ENCODE measurements at regions not wholly inside any gene's neighbourhood (a gene's known extent, or its start where the extent isn't known, plus 50 kb on each side); places are given as distances from the start of the nearest gene placed in this dataset.

DNA sequence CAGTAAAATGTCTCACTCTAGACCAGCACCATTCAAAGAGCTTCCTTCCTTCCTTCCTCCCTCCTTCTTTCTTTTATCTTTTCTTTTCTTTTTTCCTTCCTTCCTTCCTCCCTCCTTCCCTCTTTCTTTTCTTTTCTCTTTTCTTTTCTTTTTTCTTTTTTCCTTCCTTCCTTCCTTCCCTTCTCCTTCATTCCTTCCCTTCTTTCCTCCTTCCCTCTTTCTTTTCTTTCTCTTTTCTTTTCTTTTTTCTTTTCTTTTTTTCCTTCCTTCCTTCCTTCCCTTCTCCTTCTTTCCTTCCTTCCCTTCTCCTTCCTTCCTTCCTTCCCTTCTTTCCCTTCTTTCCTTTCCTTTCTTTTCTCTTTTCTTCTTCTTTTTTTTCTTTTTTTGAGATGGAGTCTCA lies 985.1 kb downstream of the DSC3 start:
- DNase-seq (ENCODE audit: low spot score): no peak

GRCh38 chr18:30056528-30056927 lies 986.0 kb downstream of the DSC3 start:
- no peak for DNase-seq (ENCODE audit: low spot score)

DNA sequence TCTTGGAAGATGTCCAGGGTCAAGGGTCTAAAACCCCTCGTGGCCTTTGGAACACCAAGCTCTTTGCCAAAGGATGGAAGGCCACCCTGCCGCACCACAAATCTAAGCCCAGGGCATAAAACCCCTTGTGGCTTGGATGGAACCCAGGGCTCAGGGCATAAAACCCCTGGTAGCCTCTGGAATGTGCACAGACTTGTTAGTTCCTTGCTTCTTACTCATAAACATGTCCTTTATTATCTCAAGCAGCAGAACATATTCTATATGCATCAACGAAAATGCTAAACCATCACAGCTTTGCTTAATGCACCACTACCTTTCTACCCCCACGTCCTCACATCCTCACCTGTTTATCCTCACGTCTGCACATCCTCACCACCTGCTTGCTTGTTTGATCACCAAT lies 998.0 kb downstream of the DSC3 start:
- DNase-seq (ENCODE audit: low spot score): no peak

- DNase-seq (ENCODE audit: low spot score): no peak
Measured at GRCh38 chr18:30039201-30039600, 1003.3 kb downstream of the DSC3 start.

DNA sequence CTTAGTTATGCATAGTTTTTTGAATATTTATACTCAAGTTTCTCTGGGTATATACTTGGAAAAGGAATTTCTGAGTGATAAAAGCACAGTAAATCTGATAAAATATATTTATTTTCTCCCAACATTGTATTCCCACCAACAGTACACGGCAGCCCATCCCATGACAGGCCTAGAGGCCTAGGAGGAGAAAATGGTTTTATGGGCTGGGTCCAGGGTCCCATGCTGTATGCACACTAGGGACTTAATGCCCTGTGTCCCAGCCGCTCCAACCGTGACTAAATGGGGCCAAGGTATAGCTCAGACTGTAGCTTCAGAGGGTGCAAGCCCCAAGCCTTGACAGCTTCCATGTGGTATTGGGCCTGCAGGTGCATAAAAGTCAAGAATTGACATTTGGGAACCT lies 1007.7 kb downstream of the DSC3 start:
- no peak for DNase-seq (ENCODE audit: low spot score)

- no peak for DNase-seq (ENCODE audit: low spot score)
Measured at GRCh38 chr18:30016179-30016578, 1026.4 kb downstream of the DSC3 start.

GRCh38 chr18:30004965-30005364 lies 1037.6 kb downstream of the DSC3 start:
- DNase-seq (ENCODE audit: low spot score): no peak

- no peak for DNase-seq (ENCODE audit: low spot score)
Measured at GRCh38 chr18:29982218-29982617, 1060.3 kb downstream of the DSC3 start.

DNA sequence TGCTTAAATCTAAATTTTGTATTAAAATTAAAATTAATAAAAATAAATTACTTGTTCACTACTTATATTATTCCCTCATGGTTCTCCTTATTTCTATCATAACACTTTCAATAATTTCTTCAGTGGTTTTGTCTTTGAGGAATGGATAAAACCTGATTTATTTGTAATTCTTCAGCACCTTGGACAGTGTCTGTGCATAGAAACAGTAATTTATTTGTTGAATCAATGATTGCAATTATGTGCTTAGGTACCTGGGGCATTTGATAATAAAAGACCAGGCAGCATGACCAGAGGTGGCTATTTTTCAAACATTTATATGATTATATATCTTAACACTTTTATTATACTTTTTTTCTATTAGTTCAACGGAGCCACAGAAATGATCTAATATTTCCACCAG lies 1062.7 kb downstream of the DSC3 start:
- no peak for DNase-seq (ENCODE audit: low spot score)

DNA sequence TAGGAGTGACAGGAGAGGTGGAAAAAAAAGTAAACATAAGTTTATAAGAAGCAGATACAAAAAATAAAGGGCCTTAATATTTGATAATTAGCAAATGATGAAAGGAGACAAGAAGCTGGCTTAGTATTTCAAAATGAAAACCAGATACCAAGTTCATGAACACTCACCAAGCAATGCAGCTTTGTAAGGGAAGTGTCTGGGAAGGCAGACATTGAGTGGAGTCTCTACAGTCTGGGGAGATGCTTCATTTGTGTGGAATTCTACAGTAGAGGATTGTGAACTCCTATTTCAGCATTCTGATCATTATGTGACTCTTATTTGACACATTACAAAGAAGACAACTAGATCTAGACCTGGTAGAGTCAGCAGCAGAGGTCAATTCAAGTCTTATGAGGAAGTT lies 1072.7 kb downstream of the DSC3 start:
- no peak for DNase-seq (ENCODE audit: low spot score)

- DNase-seq (ENCODE audit: low spot score): no peak
Measured at GRCh38 chr18:29962579-29962978, 1080.0 kb downstream of the DSC3 start.

GRCh38 chr18:29960539-29960938 lies 1082.0 kb downstream of the DSC3 start:
- no peak for DNase-seq (ENCODE audit: low spot score)

DNA sequence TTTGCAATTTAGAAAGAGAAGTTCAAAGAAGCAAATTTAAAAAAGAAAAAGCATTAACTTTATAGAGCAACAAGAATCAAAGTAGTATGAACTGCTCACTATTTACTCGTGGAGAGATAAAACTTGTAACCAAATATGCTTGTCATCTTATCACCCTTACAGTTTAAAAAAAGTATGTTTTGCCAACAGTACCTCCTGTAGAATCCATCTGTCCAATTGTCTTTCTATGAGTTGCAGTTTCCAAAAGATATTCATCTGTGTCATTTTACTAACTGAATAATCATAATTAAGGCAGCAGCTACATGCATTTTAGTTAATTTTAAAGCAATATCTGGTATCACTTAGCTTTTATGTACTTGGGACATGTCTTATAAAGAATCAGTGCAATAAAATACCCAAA lies 1112.3 kb downstream of the DSC3 start:
- DNase-seq (ENCODE audit: low spot score): no peak

DNA sequence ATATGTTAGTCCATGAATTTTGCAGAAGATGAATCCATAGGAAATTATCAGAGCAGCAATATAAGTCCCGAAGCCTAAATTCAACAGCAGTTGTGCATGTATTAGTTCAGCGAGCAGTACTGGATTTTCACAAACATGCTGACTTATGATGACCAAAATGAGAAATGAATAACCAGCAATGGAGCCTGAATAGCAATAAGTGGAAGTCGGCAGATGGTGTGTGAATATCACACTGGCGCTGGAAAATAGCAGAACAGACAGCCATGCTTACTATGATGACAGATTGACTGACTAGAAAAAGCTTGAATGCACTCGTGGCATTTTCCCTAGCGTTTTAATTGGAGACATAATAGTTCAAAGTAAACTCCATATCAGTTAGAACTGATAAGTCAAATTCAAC lies 1114.5 kb downstream of the DSC3 start:
- no peak for DNase-seq (ENCODE audit: low spot score)

DNA sequence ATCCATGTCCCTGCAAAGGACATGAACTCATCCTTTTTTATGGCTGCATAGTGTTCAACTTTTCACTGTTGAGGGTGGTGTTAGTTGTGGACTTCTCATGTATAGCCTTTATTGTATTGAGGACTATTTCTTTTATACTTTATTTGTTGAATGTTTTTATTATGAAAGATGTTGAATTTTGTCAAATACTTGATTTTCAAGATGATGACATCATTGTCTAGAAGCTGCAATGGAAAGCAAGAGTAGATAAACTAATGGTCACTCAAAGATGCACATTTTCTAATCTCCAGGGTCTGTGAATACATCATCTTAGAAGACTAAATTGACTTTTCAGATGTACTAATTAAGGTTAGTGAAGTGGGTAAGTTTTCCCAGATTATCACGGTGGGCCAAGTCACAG lies 1117.0 kb downstream of the DSC3 start:
- DNase-seq (ENCODE audit: low spot score): no peak

DNA sequence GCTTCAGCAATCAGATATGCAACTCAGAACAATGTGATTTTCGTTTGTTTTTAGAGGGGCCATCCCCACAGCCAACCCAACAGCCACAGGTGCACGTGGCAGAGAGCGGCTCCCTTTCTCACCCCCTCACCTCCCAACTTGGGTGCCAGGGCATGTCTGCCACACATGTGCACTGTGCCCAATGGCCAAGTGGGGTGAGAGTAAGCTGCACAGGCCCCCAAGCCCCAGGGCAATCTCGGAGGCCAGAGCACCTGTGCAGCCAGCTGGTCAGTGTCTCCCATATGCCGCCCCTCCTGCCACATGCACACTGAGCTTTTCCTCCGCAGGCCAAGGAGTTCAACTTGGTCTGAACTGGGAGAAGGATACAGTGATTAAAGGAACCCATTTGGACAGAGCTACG lies 1130.2 kb downstream of the DSC3 start:
- no peak for DNase-seq (ENCODE audit: low spot score)

GRCh38 chr18:29892960-29893558 lies 1149.5 kb downstream of the DSC3 start:
- DNase-seq (ENCODE audit: low spot score): no peak

GRCh38 chr18:29883114-29883513 lies 1159.4 kb downstream of the DSC3 start:
- no peak for DNase-seq (ENCODE audit: low spot score)

- no peak for DNase-seq (ENCODE audit: low spot score)
Measured at GRCh38 chr18:29882620-29883019, 1159.9 kb downstream of the DSC3 start.

DNA sequence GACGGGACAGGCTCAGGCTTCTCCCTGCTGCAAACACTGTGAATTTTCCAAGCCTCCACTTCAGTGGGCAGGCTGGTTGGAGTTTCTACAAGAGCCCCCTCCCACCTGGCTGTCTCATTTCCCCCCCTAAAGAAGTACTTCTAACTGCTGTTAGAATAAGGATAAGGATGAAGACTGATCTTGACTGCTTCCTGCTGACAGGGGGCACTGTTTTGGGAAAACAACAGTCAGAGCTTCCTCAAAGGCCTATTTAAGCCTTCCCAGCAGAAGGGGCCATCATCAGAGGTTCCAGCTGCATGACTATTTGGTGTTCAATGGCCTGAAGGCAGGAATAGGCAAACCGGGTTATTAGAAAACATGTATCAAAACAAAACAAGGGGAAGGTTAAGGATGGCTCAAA lies 1162.8 kb downstream of the DSC3 start:
- DNase-seq (ENCODE audit: low spot score): no peak

DNA sequence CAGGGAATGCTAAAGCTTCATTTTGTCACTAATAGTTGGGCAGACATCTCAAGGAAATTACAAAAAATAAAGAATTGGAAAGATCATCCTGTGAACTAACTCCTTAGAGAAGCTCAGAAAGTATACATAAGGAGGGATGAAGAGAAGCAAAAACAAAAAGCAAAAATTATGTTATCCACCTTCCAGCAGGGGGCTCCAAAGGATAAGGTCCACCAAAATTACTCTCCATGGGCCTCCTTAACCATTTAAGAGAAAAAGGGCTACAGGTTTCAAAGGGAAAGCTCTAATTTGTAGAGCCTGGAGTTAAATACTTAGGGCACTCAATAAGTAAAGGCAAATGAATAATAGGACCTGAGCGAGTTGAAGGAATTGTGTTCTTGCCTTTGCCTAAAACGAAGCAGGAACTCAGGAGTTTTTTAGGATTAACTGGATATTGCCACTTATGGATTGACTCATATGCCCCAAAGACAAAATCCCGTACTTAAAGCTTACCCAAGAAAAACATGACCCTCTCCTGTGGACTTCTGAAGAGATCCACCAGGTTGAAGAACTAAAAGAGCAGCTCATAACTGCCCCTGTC lies 1167.9 kb downstream of the DSC3 start:
- DNase-seq (ENCODE audit: low spot score): peak; percentile 1

DNA sequence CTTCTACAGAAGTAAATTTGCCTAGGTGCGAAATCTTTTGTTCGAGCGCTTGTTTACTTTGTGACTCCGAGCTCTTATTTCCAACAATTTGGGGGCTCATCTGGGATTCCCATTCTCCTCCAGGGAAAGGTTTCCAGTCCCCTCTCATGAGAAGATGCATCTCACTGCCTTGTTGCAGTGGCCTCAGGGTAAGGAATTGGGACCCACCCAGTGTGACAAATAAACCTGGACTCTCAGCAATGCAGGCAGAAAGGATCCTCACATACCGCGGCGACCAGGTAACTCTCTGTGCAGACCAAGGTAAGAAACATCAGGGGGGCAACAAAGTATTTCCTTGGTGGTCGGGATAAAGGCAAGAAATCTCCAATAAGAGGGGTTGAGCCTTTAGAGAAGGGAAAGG lies 1169.3 kb downstream of the DSC3 start:
- DNase-seq (ENCODE audit: low spot score): no peak

DNA sequence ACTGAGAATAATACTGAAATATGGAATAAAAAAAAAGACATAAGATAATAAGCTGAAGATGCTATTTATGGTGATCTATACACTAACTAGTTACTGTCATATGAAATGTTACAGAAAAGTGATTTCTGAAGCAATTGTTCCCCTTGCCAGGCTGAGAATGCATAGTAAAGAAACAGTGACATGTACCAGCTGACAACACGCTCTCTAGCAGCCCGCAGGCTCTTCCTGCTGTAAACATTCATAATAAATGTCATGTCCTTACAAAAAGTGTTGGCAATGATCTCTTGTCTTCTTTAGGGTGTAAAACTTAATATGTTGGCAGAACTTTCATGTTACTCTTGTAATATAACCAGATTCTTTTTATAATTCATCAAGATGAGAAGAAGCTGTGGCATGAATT lies 1171.3 kb downstream of the DSC3 start:
- no peak for DNase-seq (ENCODE audit: low spot score)

DNA sequence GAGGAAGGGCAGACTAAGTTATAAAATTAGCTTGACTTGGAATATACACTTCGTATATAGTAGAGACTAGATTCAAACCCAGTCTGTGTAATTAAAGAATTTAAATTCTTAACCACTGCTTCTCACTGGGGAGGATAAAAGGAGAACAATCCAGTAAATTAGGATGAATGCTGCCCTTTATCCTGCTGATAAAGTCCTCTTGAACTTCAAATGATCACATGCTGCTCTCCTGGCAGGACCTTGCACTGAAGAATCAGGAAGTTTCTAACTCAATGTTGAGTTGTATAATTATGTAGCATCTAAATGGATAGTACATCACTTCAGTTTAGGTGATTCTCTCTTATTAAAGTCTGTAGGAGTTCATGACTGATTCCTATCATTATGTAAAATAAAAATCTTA lies 1179.7 kb downstream of the DSC3 start:
- no peak for DNase-seq (ENCODE audit: low spot score)

- no peak for DNase-seq (ENCODE audit: low spot score)
Measured at GRCh38 chr18:29855637-29856036, 1186.9 kb downstream of the DSC3 start.
